Omental fat pad (tissue), 3 donors: ENCODE measurements at regions not wholly inside any gene's neighbourhood (a gene's known extent, or its start where the extent isn't known, plus 50 kb on each side); places are given as distances from the start of the nearest gene placed in this dataset.

Source experiments
- ATAC-seq: fragments of 150-250 bp; one replicate; pipeline ENCODE4 v1.9.1; 2016; ENCODE audit warnings: mild to moderate bottlenecking, moderate library complexity; ENCODE audit not compliant: low FRiP score
- DNase-seq: peaks from one replicate; pipeline ENCODE4 v3.0.0-alpha.2; 2019; ENCODE audit warnings: low spot score
- CTCF ChIP-seq, 3 donors: fragments of 450-650 bp; IDR thresholded peaks; one replicate each; pipeline ENCODE4 v1.5.1; 2016 to 2017; ENCODE audit warnings: antibody characterized with exemption in 3 of 3, mild to moderate bottlenecking in 3 of 3, moderate library complexity in 2 of 3

DNA sequence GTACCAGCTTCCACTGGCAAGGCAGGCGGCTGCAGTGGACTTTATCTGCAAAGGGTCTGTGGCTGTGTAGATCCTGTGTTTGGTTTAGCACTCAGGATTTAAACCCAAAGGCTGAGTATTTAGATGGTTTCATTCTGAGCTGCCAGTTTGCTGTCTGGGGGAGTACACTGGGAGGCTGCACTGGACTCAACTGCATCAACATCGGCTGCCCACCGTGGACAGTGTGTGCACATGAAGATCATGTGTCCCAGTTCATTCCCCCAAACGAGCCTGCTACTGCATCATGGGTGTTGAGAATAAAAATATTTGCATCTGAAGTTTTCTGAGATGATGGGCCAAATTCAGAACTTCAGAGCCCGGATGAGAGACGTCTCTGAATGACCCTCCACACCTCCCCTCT lies 328.6 kb upstream of the SHH start:
- DNase-seq (no peak), ATAC-seq (no peak)
- no peak for TF ChIP-seq CTCF (IDR thresholded peaks at IDR 0.05)

GRCh38 chr7:156140447-156140846 lies 328.2 kb upstream of the SHH start:
- TF ChIP-seq CTCF (IDR thresholded peaks at IDR 0.05) = no peak
- ATAC-seq (no peak), DNase-seq (no peak)

DNA sequence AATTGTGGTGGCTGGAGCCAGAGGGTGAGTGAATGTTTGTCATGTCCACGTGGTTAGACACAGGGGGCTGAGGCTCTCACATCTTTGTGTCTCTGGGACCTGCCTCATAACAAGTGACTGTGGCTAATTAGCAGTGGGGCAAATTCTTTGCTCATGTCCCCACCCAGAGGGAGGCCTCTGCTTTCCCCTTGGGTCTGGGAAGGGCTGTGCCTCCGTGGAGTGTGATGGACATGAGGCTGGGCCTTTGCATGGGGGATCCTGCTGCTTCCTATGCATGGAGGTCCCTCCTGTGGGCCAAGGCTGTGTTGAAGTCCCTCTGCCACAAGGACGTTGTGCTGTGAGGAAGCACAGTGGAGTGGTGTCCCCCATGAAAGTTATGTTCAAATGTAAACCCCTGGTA lies 327.4 kb upstream of the SHH start:
- no peak for ATAC-seq
- no peak for TF ChIP-seq CTCF (IDR thresholded peaks at IDR 0.05)
- DNase-seq = no peak

GRCh38 chr7:156139112-156139511 lies 326.8 kb upstream of the SHH start:
- TF ChIP-seq CTCF (IDR thresholded peaks at IDR 0.05) = no peak
- no peak for ATAC-seq

DNA sequence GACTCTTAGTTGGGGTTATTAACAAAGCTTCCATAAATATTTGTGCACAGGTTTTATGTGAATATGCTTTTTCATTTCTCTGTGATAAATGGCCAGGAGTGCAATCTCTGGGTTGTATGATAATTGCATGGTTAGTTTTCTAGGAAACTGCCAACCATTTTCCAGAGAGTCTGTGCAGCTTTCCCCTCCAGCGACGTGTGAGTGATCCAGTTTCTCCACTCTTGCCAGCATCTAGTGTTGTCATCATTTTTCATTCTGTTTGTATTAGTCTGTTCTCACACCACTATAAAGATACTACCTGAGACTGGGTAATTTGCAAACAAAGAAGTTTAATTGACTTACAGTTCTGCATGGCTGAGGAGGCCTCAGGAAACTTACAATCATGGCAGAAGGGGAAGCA lies 319.6 kb upstream of the SHH start:
- DNase-seq = no peak
- TF ChIP-seq CTCF (IDR thresholded peaks at IDR 0.05) = no peak
- ATAC-seq = no peak

More at GRCh38 chr7:156139112-156139511, 326.8 kb upstream of the SHH start:
- DNase-seq = no peak

DNA sequence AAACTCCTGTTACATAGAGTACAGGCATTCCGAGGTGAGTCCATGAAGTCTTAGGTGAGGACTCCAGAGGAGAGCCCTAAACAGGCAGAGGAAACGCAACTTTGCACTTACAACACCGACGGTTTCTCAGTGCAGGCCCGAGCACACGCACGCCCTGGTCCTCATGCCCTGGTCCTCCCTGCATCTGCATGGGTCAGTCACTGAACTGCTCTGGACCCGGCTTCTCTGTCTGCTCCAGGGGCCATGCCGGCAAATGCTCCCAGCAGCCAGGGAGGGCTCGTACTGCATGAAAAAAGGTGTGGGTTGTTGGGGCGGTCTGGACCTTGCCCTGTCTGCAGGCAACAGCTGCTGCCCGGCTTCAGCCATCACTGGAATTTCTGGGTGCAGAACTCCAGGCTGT lies 317.3 kb upstream of the SHH start:
- no peak for ATAC-seq
- no peak for TF ChIP-seq CTCF (IDR thresholded peaks at IDR 0.05)
- DNase-seq = no peak

DNA sequence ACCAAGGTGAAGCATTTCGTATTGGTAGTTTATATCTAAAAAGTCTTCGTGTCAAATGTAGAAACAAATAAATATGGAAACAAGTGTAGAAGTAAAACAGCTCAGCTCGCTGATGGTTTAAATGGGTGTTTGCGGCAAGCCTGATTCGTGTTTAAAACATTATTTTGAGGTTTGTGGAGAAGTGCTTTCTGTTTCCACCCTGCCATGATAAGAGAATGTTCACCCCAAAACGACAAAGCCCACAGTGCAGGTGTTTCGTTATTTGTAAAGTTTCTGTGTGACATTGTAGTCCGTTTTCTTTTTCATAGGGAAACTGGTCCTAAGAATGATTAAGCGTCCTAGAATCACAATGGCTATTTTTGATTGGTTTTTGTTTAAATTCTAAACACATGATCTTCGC lies 316.2 kb upstream of the SHH start:
- ATAC-seq (no peak), DNase-seq (no peak)
- TF ChIP-seq CTCF (IDR thresholded peaks at IDR 0.05) = no peak
